Fibroblast of peridontal ligament (primary cell): ENCODE measurements at regions not wholly inside any gene's neighbourhood (a gene's known extent, or its start where the extent isn't known, plus 50 kb on each side); places are given as distances from the start of the nearest gene placed in this dataset.
"Not testable (repeated sequence)": the region's sequence is repeated elsewhere in the genome, so short reads cannot be mapped to it uniquely, and the experiment has no call there.

Source experiments
- DNase-seq: peaks from one replicate; pipeline ENCODE4 v3.0.0-alpha.2; 2010; ENCODE audit errors: extremely low read depth

GRCh38 chr13:97723655-97724054 lies 229.8 kb upstream of the IPO5 start:
- no peak for DNase-seq

GRCh38 chr13:97724450-97724849 lies 229.0 kb upstream of the IPO5 start:
- no peak for DNase-seq

GRCh38 chr13:97726664-97727280 lies 226.7 kb upstream of the IPO5 start:
- no peak for DNase-seq

- DNase-seq = no peak
These were observed 225.5 kb upstream of the IPO5 start for GRCh38 chr13:97727991-97728390.

GRCh38 chr13:97736436-97736835 lies 217.0 kb upstream of the IPO5 start:
- DNase-seq = no peak

- no peak for DNase-seq
These were observed 211.4 kb upstream of the IPO5 start for GRCh38 chr13:97742084-97742483.

GRCh38 chr13:97743938-97744337 lies 209.5 kb upstream of the IPO5 start:
- DNase-seq = peak; percentile 11

- DNase-seq = no peak
These were observed 206.8 kb upstream of the IPO5 start for GRCh38 chr13:97746649-97747048.

- DNase-seq = no peak
These were observed 204.3 kb upstream of the IPO5 start for GRCh38 chr13:97749174-97749573.

GRCh38 chr13:97751477-97751876 lies 202.0 kb upstream of the IPO5 start:
- DNase-seq = no peak

- no peak for DNase-seq
These were observed 200.4 kb upstream of the IPO5 start for GRCh38 chr13:97752961-97753668.

GRCh38 chr13:97753942-97754670 lies 199.4 kb upstream of the IPO5 start:
- no peak for DNase-seq

GRCh38 chr13:97757807-97758206 lies 195.7 kb upstream of the IPO5 start:
- no peak for DNase-seq

- no peak for DNase-seq
These were observed 195.2 kb upstream of the IPO5 start for GRCh38 chr13:97758317-97758716.

- DNase-seq = no peak
These were observed 191.5 kb upstream of the IPO5 start for GRCh38 chr13:97761796-97762540.

GRCh38 chr13:97766749-97767148 lies 186.7 kb upstream of the IPO5 start:
- no peak for DNase-seq

- no peak for DNase-seq
These were observed 185.3 kb upstream of the IPO5 start for GRCh38 chr13:97768134-97768533.

GRCh38 chr13:97770231-97770630 lies 183.2 kb upstream of the IPO5 start:
- DNase-seq = not testable (repeated sequence)

- not testable (repeated sequence) for DNase-seq
These were observed 181.0 kb upstream of the IPO5 start for GRCh38 chr13:97772466-97772865.

- not testable (repeated sequence) for DNase-seq
These were observed 178.9 kb upstream of the IPO5 start for GRCh38 chr13:97774391-97775100.

- DNase-seq = no peak
These were observed 173.0 kb upstream of the IPO5 start for GRCh38 chr13:97780486-97780885.

- DNase-seq = no peak
These were observed 171.6 kb upstream of the IPO5 start for GRCh38 chr13:97781891-97782305.
